Heart left ventricle (tissue), 13 donors: ENCODE measurements at regions not wholly inside any gene's neighbourhood (a gene's known extent, or its start where the extent isn't known, plus 50 kb on each side); places are given as distances from the start of the nearest gene placed in this dataset.

Experiments used
- CTCF ChIP-seq, 12 donors: fragments of 200-600 bp; sonication (generic) in 4 of 12; IDR thresholded peaks; one replicate each; pipeline versions ENCODE4 v1.5.0 to v1.8.0; 2018 to 2022; ENCODE audit warnings: antibody characterized with exemption in 12 of 12, mild to moderate bottlenecking in 5 of 12
- POLR2A ChIP-seq, 2 donors: fragments of 450-650 bp; IDR thresholded peaks; one replicate each; pipeline ENCODE4 v1.6.1; 2017; ENCODE audit warnings: antibody characterized with exemption in 2 of 2, mild to moderate bottlenecking in 2 of 2, moderate library complexity in 2 of 2
- donor health status: ischemic (EF 13 %, LVEDD 7.1; RV severe dilation, severe dysfunction).
- donor health status: DM: no; HTN: yes; CAD: no.
- donor health status: DM: no; HTN: no; CAD: no.
- donor health status: ischemic (EF 25% LVEDD 6.9; RV normal size, moderate dysfunction).
- donor health status: ischemic (EF 25% LVEDD 5.7; RV mildly dilated, moderate dysfunction).
- donor health status: ischemic (EF 35%, LVEDD 5.7; RV mildly dilated, moderate dysfunction).
- donor health status: nonischemic (EF 11% LVEDD 7.7; RV severe dilation, severe dysfunction).
- donor health status: DM: yes; HTN: yes; CAD: no.
- donor health status: PGD.
- donor health status: ischemic (EF 29% LVEDD 5.4; RV normal size, mild dysfunction).
- donor health status: nonischemic (EF 23%, LVEDD 6.1; RV moderate dilation, normal function).

- TF ChIP-seq POLR2A (IDR thresholded peaks at IDR 0.05) (no peak), CTCF (IDR thresholded peaks at IDR 0.05) (no peak)
Measured at GRCh38 chr12:98074286-98074685, 441.1 kb upstream of the TMPO start.
